ENCODE measurements at regions not wholly inside any gene's neighbourhood (a gene's known extent, or its start where the extent isn't known, plus 50 kb on each side); places are given as distances from the start of the nearest gene placed in this dataset.
"Not testable (repeated sequence)": the region's sequence is repeated elsewhere in the genome, so short reads cannot be mapped to it uniquely, and the experiment has no call there.

- no peak for DNase-seq (ENCODE audit: low spot score)
Observed at GRCh38 chr6:121020656-121021055, 313.6 kb downstream of the TBC1D32 start.

- no peak for DNase-seq (ENCODE audit: low spot score)
Observed at GRCh38 chr6:121008553-121008952, 325.7 kb downstream of the TBC1D32 start.

DNA sequence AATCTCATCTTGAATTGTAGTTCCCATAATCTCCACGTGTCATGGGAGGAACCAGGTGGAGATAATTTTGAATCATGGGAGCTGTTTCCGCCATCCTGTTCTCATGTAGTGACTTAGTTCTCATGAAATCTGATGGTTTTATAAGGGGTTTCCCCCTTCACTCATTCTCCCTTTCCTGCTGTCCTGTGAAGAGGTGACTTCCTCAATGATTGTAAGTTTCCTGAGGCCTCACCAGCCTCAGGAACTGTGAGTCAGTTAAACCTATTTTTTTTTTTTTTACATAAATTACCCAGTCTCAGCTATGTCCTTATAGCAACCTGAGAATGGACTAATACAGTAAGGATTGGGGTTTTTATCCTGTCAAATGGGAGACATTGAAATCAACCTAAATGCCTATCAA, 328.3 kb downstream of the TBC1D32 start:
- no peak for DNase-seq (ENCODE audit: low spot score)

DNA sequence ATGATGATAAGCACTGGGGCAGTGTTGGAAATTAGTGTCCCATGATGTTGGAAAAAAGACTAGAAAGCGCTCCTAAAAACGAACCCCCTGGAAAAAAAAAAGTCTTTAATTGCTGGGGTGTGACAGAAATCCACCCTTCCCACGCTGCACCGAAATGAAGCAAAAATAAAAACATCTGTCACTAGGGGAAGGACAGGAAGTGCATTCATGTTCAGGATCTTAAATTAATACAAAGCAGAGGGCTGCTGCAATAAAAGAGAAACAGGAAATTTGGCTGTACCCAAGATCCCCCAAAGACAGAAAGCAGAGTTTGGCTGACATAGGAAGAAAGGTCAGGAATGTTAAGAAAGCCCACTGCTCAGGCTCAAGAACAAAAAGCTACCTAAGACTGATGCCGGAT, 333.9 kb downstream of the TBC1D32 start:
- no peak for DNase-seq (ENCODE audit: low spot score)

GRCh38 chr6:120996340-120996739, 337.9 kb downstream of the TBC1D32 start:
- no peak for DNase-seq (ENCODE audit: low spot score)

GRCh38 chr6:120994573-120994967, 339.7 kb downstream of the TBC1D32 start:
- DNase-seq (ENCODE audit: low spot score), result no peak

GRCh38 chr6:120993929-120994572, 340.2 kb downstream of the TBC1D32 start:
- DNase-seq (ENCODE audit: low spot score), result no peak

GRCh38 chr6:120992257-120992656, 342.0 kb downstream of the TBC1D32 start:
- DNase-seq (ENCODE audit: low spot score), result no peak

DNA sequence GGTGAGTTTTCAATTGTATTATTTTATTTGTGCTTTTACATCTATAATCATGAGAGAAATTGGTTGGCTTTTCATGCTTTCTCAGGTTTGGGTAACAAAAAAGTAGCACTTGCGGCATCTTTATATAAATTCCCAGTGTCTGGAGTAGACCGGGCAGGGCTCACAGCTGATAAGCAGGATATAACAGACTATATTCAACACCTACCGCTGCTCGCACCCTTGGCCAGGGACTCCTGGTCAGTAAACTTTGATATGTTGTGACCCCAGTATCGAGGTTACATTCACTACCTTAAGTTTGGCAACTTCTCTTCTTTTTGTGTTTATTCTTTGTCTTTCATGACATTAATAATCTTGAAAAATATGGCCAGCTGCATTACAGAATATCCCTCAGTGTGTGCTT, 343.4 kb downstream of the TBC1D32 start:
- DNase-seq (ENCODE audit: low spot score), result no peak

DNA sequence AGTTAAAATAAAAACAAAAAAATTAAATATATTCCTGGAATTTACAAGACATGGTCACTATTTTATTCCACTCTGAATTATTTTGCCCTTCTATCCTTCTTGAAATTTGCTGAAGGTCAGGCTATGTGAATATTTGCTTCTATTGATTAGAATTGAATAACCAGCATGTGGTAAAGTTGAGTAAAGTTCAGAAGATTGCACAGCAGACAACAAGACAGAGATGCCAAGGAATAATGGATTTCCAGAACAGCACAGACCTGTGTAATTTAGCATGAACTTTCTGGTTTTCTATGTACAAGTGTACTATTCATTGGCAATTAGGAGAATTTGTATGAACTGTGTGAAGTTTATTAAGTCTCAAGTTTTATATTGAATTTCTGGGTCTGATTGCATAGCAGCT, 352.4 kb downstream of the TBC1D32 start:
- no peak for DNase-seq (ENCODE audit: low spot score)

- DNase-seq (ENCODE audit: low spot score), result no peak
Observed at GRCh38 chr6:120966321-120966720, 368.0 kb downstream of the TBC1D32 start.

GRCh38 chr6:120965814-120966213, 368.5 kb downstream of the TBC1D32 start:
- no peak for DNase-seq (ENCODE audit: low spot score)

DNA sequence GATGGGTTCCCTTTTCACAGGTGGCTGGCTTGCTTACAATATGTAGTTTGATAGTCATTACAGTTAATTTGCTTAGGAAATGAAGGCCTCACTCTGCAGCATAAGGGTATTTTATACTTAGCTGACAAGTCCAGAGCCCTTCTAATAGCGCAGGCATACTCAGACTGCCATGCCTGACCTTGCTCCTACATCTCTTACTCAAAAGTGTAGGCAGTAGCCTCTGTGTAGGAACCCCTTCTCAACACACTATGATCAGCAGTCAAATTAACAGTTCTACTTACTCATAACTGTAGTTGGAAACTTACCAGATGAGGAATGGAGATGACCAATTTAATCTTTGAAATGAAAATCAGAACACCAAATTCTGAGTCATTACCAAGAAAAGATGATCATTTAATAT, 373.5 kb downstream of the TBC1D32 start:
- no peak for DNase-seq (ENCODE audit: low spot score)

DNA sequence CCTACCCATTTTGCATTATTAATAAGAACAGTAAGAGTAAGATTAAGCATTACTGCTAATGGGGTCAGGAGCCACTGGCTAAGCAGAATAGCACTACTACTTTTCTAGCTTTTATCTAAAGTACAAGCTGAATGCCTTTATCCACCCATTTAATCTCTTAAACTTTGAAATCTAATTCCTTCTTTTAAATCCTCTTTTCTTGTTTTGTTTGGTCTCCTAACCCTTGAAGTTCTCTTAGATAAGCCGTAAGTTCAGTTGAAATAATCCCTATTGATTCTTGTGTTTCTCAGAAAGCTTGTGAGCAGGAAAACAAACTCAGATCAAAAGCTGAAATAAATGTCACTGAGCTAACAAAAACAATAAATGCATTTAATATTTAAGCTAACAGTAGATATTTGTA, 380.2 kb downstream of the TBC1D32 start:
- no peak for DNase-seq (ENCODE audit: low spot score)

DNA sequence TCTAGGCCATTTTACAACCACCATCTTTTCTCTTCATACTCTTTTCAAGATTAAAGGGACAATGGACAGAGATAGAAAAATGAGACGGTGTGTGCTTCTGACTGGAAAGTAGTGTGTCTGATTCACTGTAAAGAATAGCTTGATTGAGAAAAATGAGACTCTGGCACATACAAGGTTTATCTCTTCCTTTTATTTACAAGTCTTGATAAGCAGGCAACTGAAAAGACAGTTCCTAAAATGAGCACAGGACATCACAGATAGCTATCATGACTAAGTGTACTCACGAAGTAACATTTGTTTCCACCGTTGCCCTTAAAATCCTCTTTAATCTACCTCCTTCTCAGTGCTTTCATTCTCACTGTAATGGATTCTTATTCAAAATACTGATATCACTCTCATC, 383.0 kb downstream of the TBC1D32 start:
- DNase-seq (ENCODE audit: low spot score), result no peak

GRCh38 chr6:120947111-120947510, 387.2 kb downstream of the TBC1D32 start:
- no peak for DNase-seq (ENCODE audit: low spot score)

DNA sequence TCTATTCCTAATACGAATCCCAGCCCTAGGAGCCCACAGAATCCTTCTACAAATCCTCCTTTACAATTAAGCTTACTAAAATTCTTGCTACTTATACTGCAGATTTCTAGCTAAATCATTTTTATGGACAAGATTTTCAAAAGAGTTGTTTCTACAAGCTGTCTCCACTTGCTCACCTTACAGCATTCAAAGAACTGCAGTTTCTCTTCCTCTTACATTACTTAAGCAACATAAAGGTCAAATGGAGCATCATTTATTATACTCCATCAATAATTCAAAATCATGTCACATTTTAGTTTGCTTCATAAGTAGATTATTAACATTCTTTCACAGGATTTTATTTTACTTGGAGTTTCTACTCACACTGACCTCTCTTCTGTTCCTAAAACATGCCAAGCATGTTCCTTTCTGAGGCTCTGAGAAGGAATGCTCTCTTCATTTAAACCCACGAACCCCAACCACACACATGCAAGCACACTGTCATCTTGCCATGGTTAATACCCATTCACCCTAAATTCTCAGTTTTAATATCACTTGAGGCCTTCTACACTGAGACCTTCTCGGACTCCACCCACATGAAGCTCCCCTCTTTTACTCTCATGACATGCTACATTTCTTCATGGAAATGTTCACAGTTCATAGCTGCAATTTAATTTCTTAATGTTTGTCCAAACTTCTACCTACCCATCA, 388.2 kb downstream of the TBC1D32 start:
- DNase-seq (ENCODE audit: low spot score), result no peak

DNA sequence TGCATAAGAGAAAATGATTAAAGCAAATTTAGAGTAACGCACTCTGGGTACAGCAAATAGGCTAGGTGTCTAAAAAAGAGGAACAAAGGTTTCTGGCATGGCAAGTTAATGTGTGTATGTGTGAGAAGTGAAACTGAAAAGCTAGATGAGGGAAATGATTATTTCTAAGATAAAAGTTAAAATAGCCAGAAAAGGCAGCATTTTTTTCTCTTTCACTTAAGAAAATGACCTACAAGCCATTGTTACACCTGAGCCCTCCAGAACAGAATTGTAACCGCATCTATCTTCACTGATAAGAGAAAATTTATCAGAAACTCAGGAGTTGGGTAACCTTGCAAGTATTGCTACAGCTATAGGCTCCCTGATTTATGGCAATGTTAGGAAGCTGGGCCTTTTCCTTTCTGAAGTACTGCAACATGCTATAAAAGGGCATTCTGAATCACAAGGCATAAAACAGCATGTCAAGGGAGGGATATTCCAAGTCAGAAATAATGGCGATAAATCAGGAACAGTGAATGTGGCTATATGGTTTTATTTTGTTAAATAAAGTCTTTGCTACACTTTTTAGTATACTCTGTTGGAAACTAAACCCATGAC, 395.3 kb downstream of the TBC1D32 start:
- peak; percentile 13 for DNase-seq (ENCODE audit: low spot score)

GRCh38 chr6:120938164-120938875, 396.0 kb downstream of the TBC1D32 start:
- DNase-seq (ENCODE audit: low spot score), result peak; percentile 8

DNA sequence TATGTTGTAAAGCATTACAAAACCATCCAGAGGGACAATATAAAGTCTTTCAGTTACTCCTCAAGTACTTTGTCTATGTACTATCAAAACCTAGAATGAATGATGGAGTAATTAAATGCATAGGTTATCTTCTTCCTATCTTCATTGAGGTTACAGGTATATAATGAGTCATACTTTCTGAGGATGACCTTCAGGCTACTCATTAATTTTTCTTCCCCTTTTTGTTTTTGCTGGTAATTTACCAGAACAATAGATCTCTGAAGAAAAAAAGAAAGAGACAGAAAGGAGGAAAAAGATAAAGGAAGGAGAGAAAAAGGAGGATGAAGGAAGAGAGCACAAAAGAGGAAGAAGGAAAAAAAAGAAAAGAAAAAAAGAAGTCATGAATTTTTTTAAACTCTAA, 398.4 kb downstream of the TBC1D32 start:
- DNase-seq (ENCODE audit: low spot score), result no peak

DNA sequence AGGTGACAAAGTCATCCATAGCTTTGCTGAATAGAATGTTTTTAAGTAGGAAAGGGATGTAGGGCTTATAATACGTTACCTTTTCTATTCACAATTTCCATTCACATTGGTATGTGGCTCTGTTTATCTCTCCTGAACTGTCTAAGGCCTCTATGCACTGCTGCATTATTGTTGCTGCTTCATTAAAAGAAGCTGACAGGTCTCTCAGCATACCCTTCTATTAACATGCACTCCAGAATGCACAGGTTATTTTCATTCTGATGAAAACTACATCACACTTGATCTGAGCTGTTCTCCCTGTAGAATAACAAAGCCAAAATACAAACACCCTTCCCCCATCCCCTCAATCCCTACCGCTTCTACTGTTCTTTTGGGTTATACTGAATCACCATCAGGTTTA, 399.3 kb downstream of the TBC1D32 start:
- no peak for DNase-seq (ENCODE audit: low spot score)

GRCh38 chr6:120931520-120932180, 402.6 kb downstream of the TBC1D32 start:
- not testable (repeated sequence) for DNase-seq (ENCODE audit: low spot score)
